RWPE2 (cell line): ENCODE measurements at regions not wholly inside any gene's neighbourhood (a gene's known extent, or its start where the extent isn't known, plus 50 kb on each side); places are given as distances from the start of the nearest gene placed in this dataset.

Experiments
- ATAC-seq: fragments of 200-7000 bp; cut with Tn5 transposase; 3 replicates; pipeline ENCODE4 v1.9.1; 2021; ENCODE audit warnings: low read depth
- DNase-seq: peaks from one replicate; pipeline ENCODE4 v3.0.0-alpha.2; 2020; ENCODE audit warnings: low spot score
- H3K27ac ChIP-seq: fragments of 450-650 bp; 2 replicates; pipeline ENCODE4 v1.5.1; 2017; ENCODE audit warnings: mild to moderate bottlenecking; ENCODE audit not compliant: poor library complexity, severe bottlenecking
- H3K27me3 ChIP-seq: fragments of 250-450 bp; sonication (Bioruptor Pico); 2 replicates; pipeline ENCODE4 v1.5.1; 2021; ENCODE audit warnings: mild to moderate bottlenecking, moderate library complexity; ENCODE audit not compliant: insufficient read depth, poor library complexity, severe bottlenecking
- H3K36me3 ChIP-seq: fragments of 250-450 bp; sonication (Bioruptor Pico); 2 replicates; pipeline ENCODE4 v1.5.1; 2020; ENCODE audit warnings: low read depth, mild to moderate bottlenecking, moderate library complexity
- H3K4me1 ChIP-seq: fragments of 250-450 bp; sonication (Bioruptor Pico); 2 replicates; pipeline ENCODE4 v1.5.1; 2021; ENCODE audit warnings: mild to moderate bottlenecking, moderate library complexity; ENCODE audit not compliant: insufficient read depth, poor library complexity, severe bottlenecking
- H3K4me3 ChIP-seq: fragments of 250-450 bp; sonication (Bioruptor Pico); 2 replicates; pipeline ENCODE4 v1.5.1; 2021; ENCODE audit warnings: mild to moderate bottlenecking, moderate library complexity; ENCODE audit not compliant: severe bottlenecking
- H3K9me3 ChIP-seq: fragments of 250-450 bp; sonication (Bioruptor Pico); 2 replicates; pipeline ENCODE4 v1.5.1; 2021; ENCODE audit warnings: mild to moderate bottlenecking, moderate library complexity; ENCODE audit not compliant: severe bottlenecking
- TF ChIP-seq, protein P1 (sequence below): fragments of 450-650 bp; IDR thresholded peaks from one replicate; pipeline ENCODE4 v1.5.1; 2017; ENCODE audit warnings: mild to moderate bottlenecking, moderate library complexity; ENCODE audit not compliant: poor library complexity, severe bottlenecking

DNA sequence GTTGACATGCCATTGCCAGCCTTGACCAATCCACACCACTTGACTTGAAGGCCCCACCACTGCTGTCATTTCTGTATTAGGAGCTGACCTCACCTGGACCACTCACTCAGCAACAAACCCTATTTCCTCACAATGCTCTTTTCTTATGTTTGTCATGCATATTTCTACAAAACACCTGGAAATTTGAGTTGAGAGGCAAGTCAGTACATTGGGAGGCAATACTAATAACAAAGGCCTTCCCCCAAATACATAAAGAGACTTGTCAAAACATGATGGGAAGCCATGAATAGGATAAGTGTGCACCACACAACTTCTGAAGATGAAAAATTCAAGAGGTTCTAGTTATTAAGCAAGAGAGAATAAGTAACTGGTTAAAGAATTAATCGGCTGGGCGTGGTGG is 77.9 kb upstream of the POU2AF2 start:
- Histone ChIP-seq H3K27me3 (no peaks in the 10 kb centered on the region), H3K36me3 (no peaks in the 10 kb centered on the region), H3K4me3 (no peak overlapping the region), H3K9me3 (no peaks in the 10 kb centered on the region), H3K4me1 (no peaks in the 10 kb centered on the region), H3K27ac (no peak overlapping the region)
- TF ChIP-seq, protein P1, sequence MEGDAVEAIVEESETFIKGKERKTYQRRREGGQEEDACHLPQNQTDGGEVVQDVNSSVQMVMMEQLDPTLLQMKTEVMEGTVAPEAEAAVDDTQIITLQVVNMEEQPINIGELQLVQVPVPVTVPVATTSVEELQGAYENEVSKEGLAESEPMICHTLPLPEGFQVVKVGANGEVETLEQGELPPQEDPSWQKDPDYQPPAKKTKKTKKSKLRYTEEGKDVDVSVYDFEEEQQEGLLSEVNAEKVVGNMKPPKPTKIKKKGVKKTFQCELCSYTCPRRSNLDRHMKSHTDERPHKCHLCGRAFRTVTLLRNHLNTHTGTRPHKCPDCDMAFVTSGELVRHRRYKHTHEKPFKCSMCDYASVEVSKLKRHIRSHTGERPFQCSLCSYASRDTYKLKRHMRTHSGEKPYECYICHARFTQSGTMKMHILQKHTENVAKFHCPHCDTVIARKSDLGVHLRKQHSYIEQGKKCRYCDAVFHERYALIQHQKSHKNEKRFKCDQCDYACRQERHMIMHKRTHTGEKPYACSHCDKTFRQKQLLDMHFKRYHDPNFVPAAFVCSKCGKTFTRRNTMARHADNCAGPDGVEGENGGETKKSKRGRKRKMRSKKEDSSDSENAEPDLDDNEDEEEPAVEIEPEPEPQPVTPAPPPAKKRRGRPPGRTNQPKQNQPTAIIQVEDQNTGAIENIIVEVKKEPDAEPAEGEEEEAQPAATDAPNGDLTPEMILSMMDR = no peak
- no peak for ATAC-seq
- no peak for DNase-seq

DNA sequence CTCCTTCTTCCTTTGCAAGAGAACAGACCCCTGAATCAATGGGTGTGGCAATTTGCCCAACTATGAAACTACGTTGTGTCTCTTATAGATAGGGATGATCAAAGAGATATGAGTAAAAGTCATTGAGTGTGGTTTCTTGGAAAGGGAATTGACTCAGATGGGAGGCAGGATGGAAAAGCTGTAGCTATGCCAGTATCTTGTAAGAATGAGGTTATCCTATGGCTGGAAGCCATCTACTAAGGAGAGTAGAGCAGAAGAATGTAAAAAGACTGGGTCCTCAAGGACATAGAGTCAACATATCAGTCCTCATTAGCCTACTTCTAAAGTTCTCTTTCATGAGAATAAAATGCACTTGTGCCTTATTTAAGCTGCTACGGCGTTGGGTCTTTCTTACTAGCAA is 78.9 kb upstream of the POU2AF2 start:
- no peak overlapping the region for H3K4me3 ChIP-seq
- no peaks in the 10 kb centered on the region for H3K36me3 ChIP-seq
- H3K9me3 ChIP-seq = no peaks in the 10 kb centered on the region
- DNase-seq (no peak), ATAC-seq (no peak)
- H3K27me3 ChIP-seq = no peaks in the 10 kb centered on the region
- TF ChIP-seq, protein P1 = no peak
- H3K4me1 ChIP-seq = no peaks in the 10 kb centered on the region
- no peak overlapping the region for H3K27ac ChIP-seq

DNA sequence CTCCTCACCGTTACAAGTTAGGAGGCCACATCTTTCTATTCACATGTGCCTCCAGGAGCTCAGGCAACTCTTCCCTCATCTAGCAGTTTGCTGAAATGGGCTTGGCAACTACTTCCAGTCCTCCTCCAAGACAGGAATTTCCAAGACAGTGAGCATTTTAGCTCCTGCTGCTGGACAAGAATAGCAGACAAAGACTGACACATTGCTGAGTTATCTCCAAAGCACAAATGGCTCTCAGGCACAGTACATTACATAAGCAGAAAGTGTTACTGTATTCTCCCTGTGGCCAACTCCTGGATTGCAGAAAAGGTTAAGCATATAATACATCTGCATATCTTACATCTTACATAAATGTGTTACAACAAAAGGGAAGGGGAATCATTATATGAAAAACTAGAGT is 83.2 kb upstream of the POU2AF2 start:
- H3K27ac ChIP-seq = no peak overlapping the region

DNA sequence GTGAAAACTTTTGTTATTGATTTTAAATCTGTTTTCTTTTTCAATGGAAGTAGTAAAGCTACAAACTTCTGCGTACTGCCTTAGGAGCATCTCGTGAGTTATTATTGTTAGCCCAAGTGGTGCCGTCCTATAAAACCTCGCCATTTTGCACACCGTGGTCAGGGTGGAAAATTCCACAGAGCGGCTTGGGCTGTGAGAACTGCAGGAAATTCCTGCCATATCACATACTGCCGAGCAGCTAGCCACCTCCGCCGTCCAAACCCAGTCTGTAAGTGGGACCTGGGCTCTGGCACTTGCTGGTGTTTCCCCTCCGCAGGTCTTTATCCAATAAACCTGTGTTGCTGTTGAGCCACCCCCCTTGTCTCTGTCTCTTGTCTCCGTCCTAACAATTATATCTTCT is 88.0 kb upstream of the POU2AF2 start:
- TF ChIP-seq, protein P1 = no peak
- H3K27me3 ChIP-seq = no peaks in the 10 kb centered on the region
- H3K9me3 ChIP-seq = no peaks in the 10 kb centered on the region
- DNase-seq (no peak), ATAC-seq (no peak)
- H3K36me3 ChIP-seq = no peaks in the 10 kb centered on the region
- no peak overlapping the region for H3K27ac ChIP-seq
- H3K4me3 ChIP-seq = no peak overlapping the region
- no peaks in the 10 kb centered on the region for H3K4me1 ChIP-seq

More for the DNA sequence above, 83.2 kb upstream of the POU2AF2 start:
- DNase-seq (no peak), ATAC-seq (no peak)
- no peaks in the 10 kb centered on the region for H3K4me1 ChIP-seq
- H3K9me3 ChIP-seq = no peaks in the 10 kb centered on the region
- no peaks in the 10 kb centered on the region for H3K27me3 ChIP-seq
- TF ChIP-seq, protein P1 = no peak
- H3K4me3 ChIP-seq = no peak overlapping the region
- H3K36me3 ChIP-seq = no peaks in the 10 kb centered on the region

DNA sequence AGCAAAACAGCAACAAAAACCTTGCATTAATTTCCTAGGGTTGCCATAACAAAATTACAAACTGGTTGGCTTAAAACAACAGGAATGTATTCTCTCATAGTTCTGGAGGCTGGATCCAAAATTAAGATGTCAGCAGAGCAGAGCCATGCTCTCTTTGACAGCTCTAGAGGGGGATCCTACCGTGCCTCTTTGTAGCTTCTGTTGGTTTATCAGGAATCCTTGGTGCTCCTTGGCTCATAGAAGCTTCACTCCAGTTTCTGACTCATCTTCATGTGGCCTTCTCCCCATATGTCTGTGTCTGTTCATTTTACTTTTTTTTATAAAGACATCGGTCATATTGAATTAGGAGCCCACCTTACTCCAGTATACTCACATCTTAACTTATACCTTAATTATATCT is 90.5 kb upstream of the POU2AF2 start:
- no peak overlapping the region for H3K27ac ChIP-seq
- H3K4me3 ChIP-seq = no peak overlapping the region
- DNase-seq = no peak
- TF ChIP-seq, protein P1 = no peak
- no peaks in the 10 kb centered on the region for H3K36me3 ChIP-seq
- no peak for ATAC-seq
- no peaks in the 10 kb centered on the region for H3K27me3 ChIP-seq
- H3K9me3 ChIP-seq = no peaks in the 10 kb centered on the region
- H3K4me1 ChIP-seq = no peaks in the 10 kb centered on the region
